Skin of body (tissue), 1 donor: ENCODE measurements at regions not wholly inside any gene's neighbourhood (a gene's known extent, or its start where the extent isn't known, plus 50 kb on each side); places are given as distances from the start of the nearest gene placed in this dataset.

Source experiments
- DNase-seq: peaks from one replicate; lab custom pipeline; 2025; lab: John Stamatoyannopoulos, UW

GRCh38 chr18:23341983-23342382 is 111.1 kb upstream of the RIOK3 start:
- DNase-seq = no peak

GRCh38 chr18:23342506-23342905 is 110.6 kb upstream of the RIOK3 start:
- DNase-seq = no peak

- DNase-seq = peak; percentile 20
These were observed 102.9 kb upstream of the RIOK3 start for GRCh38 chr18:23350188-23350587.

DNA sequence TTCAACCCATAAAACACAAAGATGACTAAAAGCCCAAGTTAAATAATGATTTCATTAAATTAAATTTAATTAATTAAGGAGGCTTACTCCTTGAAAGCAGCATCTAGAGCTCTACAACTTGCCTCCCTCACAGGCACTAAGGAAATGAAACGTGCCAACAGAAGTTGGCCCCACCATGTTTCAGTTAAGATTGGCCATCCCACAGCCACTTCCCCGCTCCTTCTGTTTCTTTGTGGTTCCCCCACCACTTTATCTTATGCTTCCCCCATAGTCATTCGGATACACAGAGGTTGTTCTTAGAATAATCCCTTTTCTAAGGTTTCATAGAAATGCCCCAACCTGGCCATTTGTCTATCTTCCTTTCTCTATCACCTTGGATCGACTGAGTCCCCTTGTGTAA is 101.6 kb upstream of the RIOK3 start:
- DNase-seq = no peak

- no peak for DNase-seq
These were observed 101.0 kb upstream of the RIOK3 start for GRCh38 chr18:23352042-23352441.

GRCh38 chr18:23353459-23353858 is 99.6 kb upstream of the RIOK3 start:
- no peak for DNase-seq

DNA sequence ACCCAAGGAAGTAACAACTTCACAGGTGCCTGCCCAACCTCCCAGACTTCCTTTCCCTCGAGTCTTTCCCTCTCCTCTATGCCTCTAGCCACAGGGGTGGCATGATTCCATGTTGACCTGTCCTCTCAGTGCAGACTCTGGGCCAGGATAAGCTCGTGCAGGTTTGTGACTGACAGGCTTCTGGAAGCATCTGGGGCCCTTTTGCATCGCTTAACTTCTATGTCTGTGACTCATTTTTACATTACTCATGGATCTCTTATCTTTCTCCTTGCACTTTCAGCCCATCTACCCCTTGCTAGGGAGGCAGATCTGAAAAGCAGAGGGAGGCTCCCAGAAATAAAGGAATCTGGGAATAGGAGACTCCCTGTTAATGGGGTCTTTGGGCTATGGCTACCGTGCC is 98.5 kb upstream of the RIOK3 start:
- no peak for DNase-seq

DNA sequence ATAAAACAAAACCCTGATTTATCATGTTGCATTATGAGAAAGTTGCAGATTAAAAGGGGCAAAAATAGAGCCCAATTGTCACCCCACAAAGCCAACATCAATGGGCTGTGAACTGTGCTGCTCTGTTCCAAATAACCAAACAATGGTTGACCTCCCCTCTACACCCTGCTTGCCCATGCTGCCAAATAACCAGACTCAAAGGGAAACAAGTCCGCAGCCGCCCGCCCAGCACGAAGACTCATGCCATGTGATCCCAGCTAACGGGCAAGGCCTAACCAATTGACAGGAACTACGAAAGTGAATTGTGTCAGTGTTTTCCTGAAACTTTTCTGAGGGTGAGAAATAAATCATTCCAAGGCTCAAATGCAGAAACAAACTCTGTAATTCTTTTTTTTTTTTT is 97.9 kb upstream of the RIOK3 start:
- DNase-seq = no peak

DNA sequence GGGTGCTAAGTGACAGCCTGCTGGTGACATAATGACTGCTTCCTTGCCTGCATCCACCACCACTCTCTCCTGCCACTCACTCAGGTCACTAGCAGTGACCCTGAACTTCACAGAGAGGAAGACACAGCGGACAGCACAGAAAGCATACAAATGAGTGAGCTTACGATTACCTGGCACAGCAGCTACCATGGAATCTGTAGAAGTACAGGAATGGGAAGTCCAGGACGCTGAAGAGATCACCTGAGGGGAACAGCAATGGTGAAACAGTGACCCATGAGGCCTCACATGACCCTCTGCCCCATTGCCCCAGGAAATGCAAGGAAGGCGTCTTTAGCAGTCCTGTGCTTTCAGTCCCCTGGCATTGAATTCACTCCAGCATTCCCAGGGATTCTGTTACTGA is 96.7 kb upstream of the RIOK3 start:
- no peak for DNase-seq

DNA sequence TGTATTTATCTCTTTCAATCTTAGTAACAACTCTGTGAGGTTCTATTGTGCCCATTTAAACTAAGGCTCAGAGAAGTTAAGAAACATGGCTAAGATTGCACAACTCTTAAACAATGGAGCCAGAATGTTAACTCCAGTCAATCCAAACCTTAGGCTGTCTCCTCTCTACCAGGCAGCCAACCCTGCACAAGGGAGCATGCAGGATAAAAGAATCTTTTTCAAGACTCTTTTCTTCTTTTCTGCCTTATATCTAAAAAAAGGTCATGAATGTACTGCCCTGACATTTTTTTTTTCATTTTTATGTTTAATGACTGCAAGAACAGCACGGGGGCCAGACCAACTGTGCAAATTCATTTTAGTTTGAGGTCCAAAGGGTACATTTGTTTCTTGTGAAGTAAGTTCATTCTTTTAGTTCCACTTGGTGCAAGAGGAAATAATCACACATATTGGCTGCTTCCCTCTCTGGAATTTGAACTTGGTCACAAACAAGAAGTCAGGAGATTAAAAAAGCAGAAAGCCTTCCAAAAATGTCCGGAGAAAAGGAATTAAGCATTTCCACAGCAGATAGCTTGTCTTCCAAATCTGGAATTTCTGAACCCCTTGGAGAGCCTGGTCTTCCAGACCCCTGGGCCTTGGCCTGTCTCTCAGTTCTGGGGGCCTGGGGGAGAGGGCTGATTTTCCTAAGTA is 96.0 kb upstream of the RIOK3 start:
- DNase-seq = peak; percentile 86

- peak; percentile 74 for DNase-seq
These were observed 95.0 kb upstream of the RIOK3 start for GRCh38 chr18:23357996-23358594.

DNA sequence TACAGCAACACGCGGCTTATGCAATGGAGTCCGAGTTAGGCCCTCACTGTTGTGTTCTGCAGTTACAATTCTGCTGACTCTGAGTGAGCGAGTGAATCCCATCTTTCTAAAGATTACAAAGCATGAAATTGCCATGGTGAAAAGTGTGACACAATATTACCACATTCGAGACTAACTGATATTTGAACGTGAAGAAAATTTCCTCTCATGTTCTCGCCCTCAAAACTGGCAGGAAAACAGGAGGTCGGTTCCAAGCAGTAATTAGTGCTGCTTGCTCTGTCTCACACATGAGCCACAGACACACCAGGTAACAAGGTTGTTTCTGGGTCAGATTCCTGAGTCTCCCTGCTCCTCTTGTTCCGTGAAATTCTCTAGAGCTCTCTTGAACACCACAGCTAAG is 93.7 kb upstream of the RIOK3 start:
- DNase-seq = no peak

DNA sequence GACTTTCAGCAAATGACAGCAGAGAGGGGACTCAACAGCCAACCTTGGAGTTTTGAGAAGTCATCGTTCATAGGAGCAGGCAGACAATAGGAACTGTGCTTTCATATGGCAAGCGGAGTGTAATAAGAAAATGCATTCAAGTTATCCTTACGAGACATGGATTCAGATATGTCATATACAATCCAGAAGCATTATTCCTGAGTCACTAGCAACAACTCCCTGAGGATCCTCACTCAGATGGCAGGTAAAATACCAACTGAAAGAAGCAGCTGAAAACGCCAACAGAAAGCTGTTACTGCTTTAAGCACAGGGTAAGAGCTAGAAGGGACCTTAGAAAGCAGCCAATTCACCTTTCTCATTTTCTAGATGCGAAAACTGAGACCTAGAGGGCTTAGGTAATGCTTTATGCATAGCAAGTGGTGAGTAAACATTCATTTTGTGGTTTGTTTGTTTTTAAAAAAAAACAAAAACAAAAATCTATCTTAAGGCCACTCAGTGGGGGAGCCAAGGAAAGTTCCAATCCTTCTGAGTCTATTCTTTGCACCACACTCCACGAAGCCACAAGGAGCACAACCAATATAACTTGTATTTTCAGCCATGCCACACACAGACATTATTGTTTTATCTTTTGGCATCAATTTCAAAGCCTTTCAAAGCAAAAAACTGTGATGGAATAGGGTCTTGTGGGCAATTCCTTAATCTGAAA is 89.1 kb upstream of the RIOK3 start:
- DNase-seq = no peak

DNA sequence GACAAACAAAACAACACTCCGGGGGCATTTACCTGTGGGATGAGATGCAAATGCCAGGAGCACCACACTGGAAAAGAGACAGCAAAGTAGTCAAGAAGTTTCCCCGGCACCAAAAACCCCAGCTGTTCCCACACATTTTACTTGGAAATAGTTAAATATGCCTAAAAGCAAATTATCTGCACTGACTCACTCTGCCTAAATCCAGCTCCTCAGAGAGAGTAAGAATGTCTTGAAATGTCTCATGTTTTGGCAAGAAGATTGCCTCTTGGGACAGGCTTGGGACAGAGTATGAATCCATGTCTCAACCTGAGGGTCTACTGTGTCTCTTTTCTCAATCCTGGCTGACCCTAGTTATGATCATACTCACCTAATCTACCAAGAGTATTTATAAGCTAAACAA is 87.5 kb upstream of the RIOK3 start:
- peak; percentile 24 for DNase-seq

DNA sequence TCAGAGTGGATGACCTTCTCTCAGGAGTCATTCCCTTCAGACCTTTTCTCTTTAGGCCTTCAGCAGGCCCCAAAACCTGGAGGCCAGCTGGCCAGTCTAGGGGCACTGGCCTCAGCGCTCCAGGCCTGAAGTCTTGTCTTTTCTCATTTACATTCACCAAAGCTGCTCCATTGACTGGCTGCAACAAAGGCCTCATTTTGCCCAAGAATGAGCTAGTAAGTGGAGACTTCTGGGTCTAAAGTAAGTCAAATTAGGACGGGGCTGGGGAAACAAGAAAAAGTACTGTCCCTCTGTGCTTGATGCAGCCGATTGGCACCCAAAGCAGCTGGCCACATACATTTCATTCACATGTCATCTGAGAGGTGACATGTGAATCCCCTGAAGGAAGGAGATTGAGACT is 83.8 kb upstream of the RIOK3 start:
- no peak for DNase-seq

GRCh38 chr18:23373570-23373969 is 79.5 kb upstream of the RIOK3 start:
- no peak for DNase-seq

- no peak for DNase-seq
These were observed 75.3 kb upstream of the RIOK3 start for GRCh38 chr18:23377669-23378301.

DNA sequence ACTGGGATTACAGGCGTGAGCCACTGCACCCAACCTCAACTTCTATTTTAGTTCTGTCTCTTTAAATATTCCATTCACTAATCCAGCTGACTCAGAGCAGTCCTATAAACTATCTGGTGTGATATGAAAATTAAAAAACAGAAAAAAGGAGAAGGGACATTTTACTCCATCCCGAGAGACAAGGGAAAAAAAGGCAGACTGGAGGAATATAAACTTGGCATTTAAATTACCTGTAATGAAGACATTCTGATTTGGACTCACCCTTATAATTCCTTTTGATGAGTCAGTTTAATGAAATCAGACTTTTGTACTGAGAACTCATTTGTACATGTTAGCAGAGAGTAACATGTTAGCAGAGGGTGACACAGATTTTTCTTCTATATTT is 74.8 kb upstream of the RIOK3 start:
- no peak for DNase-seq

GRCh38 chr18:23380001-23380550 is 73.0 kb upstream of the RIOK3 start:
- DNase-seq = no peak

DNA sequence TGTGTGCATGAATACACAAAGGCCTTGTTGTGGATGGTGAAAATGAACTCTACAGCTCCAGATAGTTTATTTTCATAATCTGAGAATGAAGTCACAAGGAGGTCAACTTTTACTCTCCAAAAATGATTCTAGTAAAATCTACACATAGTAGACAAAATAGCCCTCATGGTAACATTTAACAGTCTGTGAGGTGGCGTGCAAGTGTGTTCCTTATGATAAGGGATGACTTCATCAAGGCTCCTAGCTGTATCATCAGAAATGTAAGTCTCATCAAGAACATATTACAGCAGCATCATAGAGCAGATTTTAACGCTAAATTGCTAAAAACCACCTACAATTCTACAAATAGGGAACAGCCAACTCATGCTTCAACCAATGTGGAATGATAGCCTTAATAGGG is 72.3 kb upstream of the RIOK3 start:
- no peak for DNase-seq

DNA sequence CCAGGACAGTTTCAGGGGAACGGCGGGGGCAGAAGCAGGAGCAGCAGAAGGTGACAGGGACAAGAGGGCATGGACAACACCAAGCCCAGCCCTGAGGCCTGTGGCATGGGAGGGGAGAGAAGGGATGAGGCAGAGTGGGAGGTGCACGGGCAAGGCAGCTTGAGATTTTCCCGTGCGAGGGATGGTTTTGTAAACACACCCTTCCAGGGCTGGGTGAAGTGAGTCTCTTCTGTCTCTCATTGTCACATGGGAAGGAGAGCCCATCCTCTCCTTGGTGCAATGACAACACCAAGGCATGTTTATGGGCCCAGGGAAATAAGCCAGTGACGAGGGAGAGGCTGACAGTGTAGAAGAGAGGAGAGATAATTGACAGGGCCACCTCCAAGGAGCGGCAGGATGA is 69.6 kb upstream of the RIOK3 start:
- DNase-seq = no peak
